H9 (cell line): ENCODE measurements at regions not wholly inside any gene's neighbourhood (a gene's known extent, or its start where the extent isn't known, plus 50 kb on each side); places are given as distances from the start of the nearest gene placed in this dataset.

Experiments used
- DNase-seq: peaks from one replicate; pipeline ENCODE4 v3.0.0-alpha.2; 2017
- H2AFZ ChIP-seq: one replicate; pipeline ENCODE4 v1.6.1; 2013; ENCODE audit warnings: mild to moderate bottlenecking, low read length, control low read depth, moderate library complexity
- H2AK5ac ChIP-seq: 2 replicates; pipeline ENCODE4 v1.6.1; 2013; ENCODE audit warnings: low read length, control low read depth, mixed read lengths; ENCODE audit not compliant: insufficient read length
- H2BK120ac ChIP-seq: one replicate; pipeline ENCODE4 v1.6.1; 2013; ENCODE audit warnings: low read depth, mild to moderate bottlenecking, low read length, control low read depth, inconsistent platforms; ENCODE audit not compliant: poor library complexity, severe bottlenecking
- H2BK12ac ChIP-seq: 2 replicates; pipeline ENCODE4 v1.6.1; 2013; ENCODE audit warnings: low read length, control low read depth, mixed read lengths, low read depth; ENCODE audit not compliant: insufficient read length
- H2BK15ac ChIP-seq: 2 replicates; pipeline ENCODE4 v1.6.1; 2013; ENCODE audit warnings: low read depth, low read length, control low read depth
- H2BK20ac ChIP-seq: one replicate; pipeline ENCODE4 v1.6.1; 2013; ENCODE audit warnings: low read depth, mild to moderate bottlenecking, low read length, control low read depth, inconsistent platforms; ENCODE audit not compliant: poor library complexity, severe bottlenecking
- H2BK5ac ChIP-seq: 2 replicates; pipeline ENCODE4 v1.6.1; 2013; ENCODE audit warnings: low read length, control low read depth, mixed read lengths; ENCODE audit not compliant: insufficient read length
- H3K14ac ChIP-seq: 2 replicates; pipeline ENCODE4 v1.6.1; 2013; ENCODE audit warnings: low read length, control low read depth; ENCODE audit not compliant: insufficient read depth
- H3K18ac ChIP-seq: 2 replicates; pipeline ENCODE4 v1.6.1; 2013; ENCODE audit warnings: low read depth, mild to moderate bottlenecking, mixed read lengths, low read length, control low read depth; ENCODE audit not compliant: insufficient read length
- H3K23ac ChIP-seq: 2 replicates; pipeline ENCODE4 v1.6.1; 2013; ENCODE audit warnings: low read length, control low read depth, mixed read lengths, low read depth; ENCODE audit not compliant: insufficient read length
- H3K23me2 ChIP-seq: 2 replicates; pipeline ENCODE4 v1.6.1; 2013; ENCODE audit warnings: low read depth, mild to moderate bottlenecking, mixed read lengths, low read length, control low read depth; ENCODE audit not compliant: insufficient read length, poor library complexity, severe bottlenecking
- H3K27ac ChIP-seq: 2 replicates; pipeline ENCODE4 v1.5.1; 2013; ENCODE audit warnings: low read length, control low read depth, mixed read lengths, low read depth; ENCODE audit not compliant: insufficient read length
- H3K27me3 ChIP-seq: 2 replicates; pipeline ENCODE4 v1.6.1; 2013; ENCODE audit warnings: low read length, control low read depth, inconsistent platforms; ENCODE audit not compliant: insufficient read depth
- H3K4ac ChIP-seq: 2 replicates; pipeline ENCODE4 v1.6.1; 2013; ENCODE audit warnings: low read depth, mild to moderate bottlenecking, control low read depth, inconsistent platforms, low read length, moderate library complexity
- H3K4me1 ChIP-seq: 2 replicates; pipeline ENCODE4 v1.6.1; 2013; ENCODE audit warnings: low read length, control low read depth, inconsistent platforms; ENCODE audit not compliant: insufficient read depth
- H3K4me2 ChIP-seq: 2 replicates; pipeline ENCODE4 v1.6.1; 2013; ENCODE audit warnings: low read length, control low read depth, mixed read lengths; ENCODE audit not compliant: insufficient read length, insufficient read depth
- H3K56ac ChIP-seq: 2 replicates; pipeline ENCODE4 v1.6.1; 2013; ENCODE audit warnings: low read depth, mild to moderate bottlenecking, mixed read lengths, low read length, control low read depth; ENCODE audit not compliant: insufficient read length
- H3K79me1 ChIP-seq: 2 replicates; pipeline ENCODE4 v1.6.1; 2013; ENCODE audit warnings: low read depth, mild to moderate bottlenecking, moderate library complexity, low read length, control low read depth, inconsistent platforms; ENCODE audit not compliant: insufficient read depth, poor library complexity, severe bottlenecking
- H3K79me2 ChIP-seq: 2 replicates; pipeline ENCODE4 v1.6.1; 2013; ENCODE audit warnings: low read length, control low read depth, inconsistent platforms; ENCODE audit not compliant: insufficient read depth
- H3K9ac ChIP-seq: 2 replicates; pipeline ENCODE4 v1.6.1; 2013; ENCODE audit warnings: low read length, control low read depth, mixed read lengths; ENCODE audit not compliant: insufficient read length; ENCODE audit errors: extremely low read depth
- H3K9me3 ChIP-seq: one replicate; pipeline ENCODE4 v1.6.1; 2013; ENCODE audit warnings: low read depth, low read length, inconsistent platforms; ENCODE audit not compliant: control insufficient read depth
- H3T11ph ChIP-seq: one replicate; pipeline ENCODE4 v1.6.1; 2013; ENCODE audit warnings: mild to moderate bottlenecking, low read length, control low read depth, inconsistent platforms
- H4K20me1 ChIP-seq: one replicate; pipeline ENCODE4 v1.6.1; 2013; ENCODE audit not compliant: control insufficient read depth, insufficient read length, insufficient read depth
- H4K5ac ChIP-seq: 2 replicates; pipeline ENCODE4 v1.6.1; 2013; ENCODE audit warnings: low read depth, mild to moderate bottlenecking, mixed read lengths, low read length, control low read depth; ENCODE audit not compliant: insufficient read length
- H4K8ac ChIP-seq: replicated peaks from 2 replicates; pipeline ENCODE4 v1.6.1; 2013; ENCODE audit warnings: low read length, control low read depth, mixed read lengths, low read depth; ENCODE audit not compliant: insufficient read length
- H4K91ac ChIP-seq: 2 replicates; pipeline ENCODE4 v1.6.1; 2013; ENCODE audit warnings: low read depth, mild to moderate bottlenecking, moderate library complexity, mixed read lengths, low read length, control low read depth; ENCODE audit not compliant: insufficient read length
- H3K27ac Mint-ChIP-seq, 3 experiments: 2 replicates in 2 of 3; 3 replicates in 1 of 3; pipeline ENCODE4 v1.8.0; 2020 to 2021; ENCODE audit warnings: mixed read lengths in 3 of 3, mild to moderate bottlenecking in 1 of 3, moderate library complexity in 1 of 3
- H3K27me3 Mint-ChIP-seq: 2 replicates; pipeline ENCODE4 v1.8.0; 2021; ENCODE audit warnings: low read depth, mild to moderate bottlenecking, moderate library complexity, mixed read lengths
- H3K36me3 Mint-ChIP-seq, 3 experiments: 2 replicates in 2 of 3; 3 replicates in 1 of 3; pipeline ENCODE4 v1.8.0; 2020 to 2021; ENCODE audit warnings: low read depth in 3 of 3, mixed read lengths in 3 of 3; ENCODE audit not compliant: insufficient read depth in 1 of 3
- H3K4me1 Mint-ChIP-seq, 2 experiments: 2 replicates each; pipeline ENCODE4 v1.8.0; 2020; ENCODE audit warnings: mixed read lengths in 2 of 2
- H3K4me3 Mint-ChIP-seq, 2 experiments: 2 replicates in 1 of 2; 3 replicates in 1 of 2; pipeline ENCODE4 v1.8.0; 2020 to 2021; ENCODE audit warnings: mild to moderate bottlenecking in 2 of 2, mixed read lengths in 2 of 2, moderate library complexity in 1 of 2
- H3K9me3 Mint-ChIP-seq, 2 experiments: 2 replicates in 1 of 2; 3 replicates in 1 of 2; pipeline ENCODE4 v1.8.0; 2020; ENCODE audit warnings: mild to moderate bottlenecking in 2 of 2, mixed read lengths in 2 of 2, moderate library complexity in 1 of 2
- WGBS: extraction: QIAGEN DNeasy Blood & Tissue Kit; methylation state at CpG from one replicate; pipeline ENCODE4 v1.1.7; 2013; ENCODE audit warnings: missing lambda C conversion rate, low lambda C conversion rate, mixed read lengths; ENCODE audit not compliant: insufficient read length; ENCODE audit errors: extremely low coverage; 5-methylcytosine and 5-hydroxymethylcytosine counted together
- TF ChIP-seq, protein P1 (sequence below): fragments of 200-600 bp; sonication (generic); conservative IDR thresholded peaks from 3 replicates; pipeline ENCODE4 v1.8.0; 2021; ENCODE audit warnings: antibody characterized with exemption, mild to moderate bottlenecking

DNA sequence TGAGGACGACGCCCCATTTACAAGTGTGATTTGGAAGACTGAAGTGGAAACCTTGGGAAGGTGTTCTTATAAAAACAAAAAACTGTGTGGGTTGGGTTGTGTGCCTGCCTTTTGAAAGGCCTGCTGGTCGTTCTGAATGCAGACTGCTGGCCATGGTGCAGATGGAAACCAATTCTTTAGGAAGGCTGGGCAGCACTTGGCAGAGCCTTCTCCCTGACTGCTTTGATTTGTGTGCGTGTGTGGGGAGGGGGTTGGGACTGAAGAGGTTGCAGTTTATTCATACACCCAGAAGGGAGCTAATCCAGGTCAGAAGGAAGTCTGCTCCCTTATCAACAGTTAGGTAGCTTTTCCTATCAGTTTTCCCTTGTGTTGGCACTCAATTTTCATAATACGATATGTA, 288.7 kb downstream of the SOX2 start:
- Histone ChIP-seq H4K20me1 (no peaks in the 10 kb centered on the region), H2BK12ac (no peak overlapping the region), H3K14ac (no peak overlapping the region), H2BK15ac (no peak overlapping the region), H3K4ac (no peak overlapping the region), H3K4me2 (no peak overlapping the region), H3K56ac (no peak overlapping the region), H3K23me2 (no peaks in the 10 kb centered on the region), H4K8ac (no peak overlapping the region), H2AFZ (no peak overlapping the region), H3K79me2 (no peaks in the 10 kb centered on the region), H3K27ac (no peak overlapping the region), H3K4me1 (no peaks in the 10 kb centered on the region), H3K23ac (no peak overlapping the region), H4K5ac (no peak overlapping the region), H3T11ph (no peak overlapping the region), H3K18ac (no peak overlapping the region), H3K79me1 (no peaks in the 10 kb centered on the region), H3K27me3 (no peaks in the 10 kb centered on the region), H2BK5ac (no peak overlapping the region), H4K91ac (no peak overlapping the region), H2AK5ac (no peak overlapping the region), H3K9ac (no peak overlapping the region), H2BK120ac (no peak overlapping the region), H3K9me3 (no peaks in the 10 kb centered on the region), H2BK20ac (no peak overlapping the region)
- no CpG with 5 or more reads among the region's 5 CpGs for WGBS
- H3K36me3 Mint-ChIP-seq: no peaks in the 10 kb centered on the region
- peak overlapping the region in 1 of 3 experiments; percentile 12; a peak in 1 of 7 replicates for H3K27ac Mint-ChIP-seq
- H3K4me1 Mint-ChIP-seq: peaks cover 18 to 21% of the 10 kb centered on the region in 2 experiments
- no peak overlapping the region for H3K4me3 Mint-ChIP-seq
- H3K27me3 Mint-ChIP-seq: no peaks in the 10 kb centered on the region; the same call in 1 of the 2 replicates
- DNase-seq: no peak
- TF ChIP-seq, protein P1, sequence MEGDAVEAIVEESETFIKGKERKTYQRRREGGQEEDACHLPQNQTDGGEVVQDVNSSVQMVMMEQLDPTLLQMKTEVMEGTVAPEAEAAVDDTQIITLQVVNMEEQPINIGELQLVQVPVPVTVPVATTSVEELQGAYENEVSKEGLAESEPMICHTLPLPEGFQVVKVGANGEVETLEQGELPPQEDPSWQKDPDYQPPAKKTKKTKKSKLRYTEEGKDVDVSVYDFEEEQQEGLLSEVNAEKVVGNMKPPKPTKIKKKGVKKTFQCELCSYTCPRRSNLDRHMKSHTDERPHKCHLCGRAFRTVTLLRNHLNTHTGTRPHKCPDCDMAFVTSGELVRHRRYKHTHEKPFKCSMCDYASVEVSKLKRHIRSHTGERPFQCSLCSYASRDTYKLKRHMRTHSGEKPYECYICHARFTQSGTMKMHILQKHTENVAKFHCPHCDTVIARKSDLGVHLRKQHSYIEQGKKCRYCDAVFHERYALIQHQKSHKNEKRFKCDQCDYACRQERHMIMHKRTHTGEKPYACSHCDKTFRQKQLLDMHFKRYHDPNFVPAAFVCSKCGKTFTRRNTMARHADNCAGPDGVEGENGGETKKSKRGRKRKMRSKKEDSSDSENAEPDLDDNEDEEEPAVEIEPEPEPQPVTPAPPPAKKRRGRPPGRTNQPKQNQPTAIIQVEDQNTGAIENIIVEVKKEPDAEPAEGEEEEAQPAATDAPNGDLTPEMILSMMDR: no peak
- H3K9me3 Mint-ChIP-seq: no peaks in the 10 kb centered on the region; a peak in 1 of 5 replicates
